ENCODE measurements at regions not wholly inside any gene's neighbourhood (a gene's known extent, or its start where the extent isn't known, plus 50 kb on each side); places are given as distances from the start of the nearest gene placed in this dataset.

DNA sequence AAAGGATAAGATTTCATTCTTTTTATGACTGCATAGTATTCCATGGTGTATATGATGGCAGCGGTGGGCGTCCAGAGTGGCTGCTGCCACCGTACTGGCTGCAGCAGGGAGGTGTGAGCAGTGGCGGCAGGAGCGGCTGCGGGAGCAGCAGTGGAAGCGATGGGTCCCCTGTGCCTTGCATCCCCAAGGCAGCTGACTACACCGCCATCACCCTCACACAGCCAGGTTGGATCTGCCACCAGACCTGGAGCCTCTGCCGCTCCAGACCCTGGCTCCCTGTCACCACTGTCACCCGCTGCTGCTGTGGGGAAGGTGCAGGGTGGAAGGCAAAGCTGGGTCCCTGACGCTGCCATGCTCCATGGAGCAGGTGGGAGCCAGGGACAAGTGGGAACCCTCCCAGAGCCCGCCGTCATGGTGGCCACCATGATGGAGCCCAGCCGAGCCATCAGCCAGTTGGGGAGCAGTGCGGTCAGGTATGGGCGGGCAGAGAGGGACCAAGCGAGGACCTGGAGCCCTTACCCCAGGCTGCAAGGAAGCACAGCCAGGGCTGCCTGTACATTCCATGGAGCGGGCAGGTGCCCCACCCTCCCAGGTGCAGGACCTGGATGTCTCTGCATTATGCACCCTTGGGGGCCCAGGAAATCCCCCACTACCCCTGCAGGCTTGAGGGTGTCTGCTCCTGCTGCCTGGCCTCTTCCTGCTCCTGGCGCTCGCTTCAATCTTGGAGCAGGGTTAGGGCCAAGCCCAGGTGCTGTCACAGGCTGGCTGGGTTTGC lies 226.1 kb downstream of the OTOR start:
- no peak overlapping the region for H3K4me3 ChIP-seq (ENCODE audit: low read depth in 2 of 2, low read length in 1 of 2)
- H2AFZ ChIP-seq (ENCODE audit: low read depth): no peak overlapping the region
- H3K27me3 ChIP-seq (ENCODE audit: insufficient read depth): no peaks in the 10 kb centered on the region
- H3K36me3 ChIP-seq (replicated peaks in 1 of 2; ENCODE audit: control insufficient read depth in 1 of 2, insufficient read depth in 2 of 2, low read length in 1 of 2): no peaks in the 10 kb centered on the region
- DNase-seq: no peak
- H3K9ac ChIP-seq: no peak overlapping the region
- H3K4me1 ChIP-seq (ENCODE audit: control insufficient read depth in 1 of 2, insufficient read depth in 2 of 2, low read depth in 1 of 2, low read length in 1 of 2): no peaks in the 10 kb centered on the region
- no peak overlapping the region for H3K27ac ChIP-seq (ENCODE audit: low read depth in 2 of 2, low read length in 1 of 2)
- TF ChIP-seq, protein P1, sequence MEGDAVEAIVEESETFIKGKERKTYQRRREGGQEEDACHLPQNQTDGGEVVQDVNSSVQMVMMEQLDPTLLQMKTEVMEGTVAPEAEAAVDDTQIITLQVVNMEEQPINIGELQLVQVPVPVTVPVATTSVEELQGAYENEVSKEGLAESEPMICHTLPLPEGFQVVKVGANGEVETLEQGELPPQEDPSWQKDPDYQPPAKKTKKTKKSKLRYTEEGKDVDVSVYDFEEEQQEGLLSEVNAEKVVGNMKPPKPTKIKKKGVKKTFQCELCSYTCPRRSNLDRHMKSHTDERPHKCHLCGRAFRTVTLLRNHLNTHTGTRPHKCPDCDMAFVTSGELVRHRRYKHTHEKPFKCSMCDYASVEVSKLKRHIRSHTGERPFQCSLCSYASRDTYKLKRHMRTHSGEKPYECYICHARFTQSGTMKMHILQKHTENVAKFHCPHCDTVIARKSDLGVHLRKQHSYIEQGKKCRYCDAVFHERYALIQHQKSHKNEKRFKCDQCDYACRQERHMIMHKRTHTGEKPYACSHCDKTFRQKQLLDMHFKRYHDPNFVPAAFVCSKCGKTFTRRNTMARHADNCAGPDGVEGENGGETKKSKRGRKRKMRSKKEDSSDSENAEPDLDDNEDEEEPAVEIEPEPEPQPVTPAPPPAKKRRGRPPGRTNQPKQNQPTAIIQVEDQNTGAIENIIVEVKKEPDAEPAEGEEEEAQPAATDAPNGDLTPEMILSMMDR (IDR thresholded peaks at IDR 0.05): no peak
- TF ChIP-seq MEF2A (IDR thresholded peaks at IDR 0.05; ENCODE audit: borderline replicate concordance, low read depth) (no peak), RFX5 (IDR thresholded peaks at IDR 0.05; ENCODE audit: low read length) (no peak), FOXJ3 (CRISPR knock-in tag; IDR thresholded peaks at IDR 0.05) (no peak)
- ChIA-PET POLR2A (no interaction called here), CTCF (no interaction called here)
- H3K9me2 ChIP-seq: no peaks in the 10 kb centered on the region
- H3K9me3 ChIP-seq: no peaks in the 10 kb centered on the region
- H3K79me2 ChIP-seq (ENCODE audit: insufficient read depth): no peaks in the 10 kb centered on the region
- WGBS (ENCODE audit: low lambda C conversion rate): 63% methylated on average over 12 of the region's 20 CpGs
- no peak overlapping the region for H3K4me2 ChIP-seq
- no peaks in the 10 kb centered on the region for H3F3A ChIP-seq (replicated peaks; ENCODE audit: insufficient read depth)
- H4K20me1 ChIP-seq (ENCODE audit: insufficient read depth): no peaks in the 10 kb centered on the region

DNA sequence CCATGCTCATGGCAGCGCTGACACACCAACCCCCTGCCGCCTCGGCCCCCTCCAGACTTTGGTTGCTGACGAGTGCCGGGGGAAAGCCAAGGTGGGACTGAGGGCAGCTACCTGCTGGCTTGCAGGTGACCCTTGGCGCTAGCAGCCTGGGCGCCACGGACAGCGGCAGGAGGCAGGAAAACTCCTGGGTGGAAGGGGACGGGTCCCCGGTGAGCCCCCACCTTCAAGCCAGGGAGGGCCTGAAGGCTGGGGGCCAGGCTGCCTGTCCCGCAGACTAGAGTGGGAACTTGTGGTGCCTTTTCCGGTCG lies 226.7 kb downstream of the OTOR start:
- H4K20me1 ChIP-seq (ENCODE audit: insufficient read depth): no peaks in the 10 kb centered on the region
- no peak overlapping the region for H3K9ac ChIP-seq
- no peaks in the 10 kb centered on the region for H3K79me2 ChIP-seq (ENCODE audit: insufficient read depth)
- TF ChIP-seq CHD2 (IDR thresholded peaks at IDR 0.05; ENCODE audit: low read length, partially characterized antibody): no peak
- H3K36me3 ChIP-seq (replicated peaks in 1 of 2; ENCODE audit: control insufficient read depth in 1 of 2, insufficient read depth in 2 of 2, low read length in 1 of 2): no peaks in the 10 kb centered on the region
- H2AFZ ChIP-seq (ENCODE audit: low read depth): no peak overlapping the region
- WGBS (ENCODE audit: low lambda C conversion rate): 37% methylated on average over 7 of the region's 14 CpGs
- DNase-seq: no peak
- H3K4me1 ChIP-seq (ENCODE audit: control insufficient read depth in 1 of 2, insufficient read depth in 2 of 2, low read depth in 1 of 2, low read length in 1 of 2): no peaks in the 10 kb centered on the region
- no peaks in the 10 kb centered on the region for H3F3A ChIP-seq (replicated peaks; ENCODE audit: insufficient read depth)
- ChIA-PET CTCF (no interaction called here), POLR2A (no interaction called here)
- H3K9me3 ChIP-seq: no peaks in the 10 kb centered on the region
- H3K4me2 ChIP-seq: no peak overlapping the region
- H3K9me2 ChIP-seq: no peaks in the 10 kb centered on the region
- no peaks in the 10 kb centered on the region for H3K27me3 ChIP-seq (ENCODE audit: insufficient read depth)
- H3K4me3 ChIP-seq (ENCODE audit: low read depth in 2 of 2, low read length in 1 of 2): no peak overlapping the region
- no peak overlapping the region for H3K27ac ChIP-seq (ENCODE audit: low read depth in 2 of 2, low read length in 1 of 2)

DNA sequence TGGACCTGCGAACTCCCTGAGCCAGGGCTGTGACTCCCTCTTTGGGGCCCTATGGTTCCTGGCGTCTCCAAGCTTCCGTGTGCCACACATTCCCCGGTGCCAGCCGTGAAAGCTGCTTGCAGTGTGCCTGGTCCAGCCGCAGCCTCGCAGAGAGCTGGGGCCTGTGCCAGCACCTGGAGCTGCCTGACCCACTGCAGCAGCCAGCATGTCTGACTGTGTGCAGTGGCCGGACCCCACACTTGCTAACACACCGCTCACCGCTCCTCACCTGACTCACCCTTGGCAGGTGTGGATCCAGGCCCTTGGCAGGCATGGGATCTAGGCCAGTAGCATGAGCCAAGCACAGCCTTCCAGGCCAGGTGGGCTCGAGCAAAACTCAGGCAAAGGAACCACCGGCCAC lies 227.5 kb downstream of the OTOR start:
- Histone ChIP-seq H3K4me3 (ENCODE audit: low read depth in 2 of 2, low read length in 1 of 2) (no peak overlapping the region), H3K36me3 (replicated peaks in 1 of 2; ENCODE audit: control insufficient read depth in 1 of 2, insufficient read depth in 2 of 2, low read length in 1 of 2) (no peaks in the 10 kb centered on the region), H3K79me2 (ENCODE audit: insufficient read depth) (no peaks in the 10 kb centered on the region), H3K27me3 (ENCODE audit: insufficient read depth) (no peaks in the 10 kb centered on the region), H2AFZ (ENCODE audit: low read depth) (no peak overlapping the region), H3K9ac (no peak overlapping the region), H3F3A (replicated peaks; ENCODE audit: insufficient read depth) (no peaks in the 10 kb centered on the region), H3K9me3 (no peaks in the 10 kb centered on the region), H3K27ac (ENCODE audit: low read depth in 2 of 2, low read length in 1 of 2) (no peak overlapping the region), H3K9me2 (no peaks in the 10 kb centered on the region), H3K4me1 (ENCODE audit: control insufficient read depth in 1 of 2, insufficient read depth in 2 of 2, low read depth in 1 of 2, low read length in 1 of 2) (no peaks in the 10 kb centered on the region), H3K4me2 (no peak overlapping the region), H4K20me1 (ENCODE audit: insufficient read depth) (no peaks in the 10 kb centered on the region)
- CTCF ChIA-PET: no interaction called here
- WGBS (ENCODE audit: low lambda C conversion rate): 52% methylated on average over 9 of the region's 12 CpGs
- POLR2A ChIA-PET: no interaction called here
- no peak for DNase-seq
- TF ChIP-seq SMC3 (IDR thresholded peaks at IDR 0.05; ENCODE audit: low read depth, low read length) (no peak), NFIC (IDR thresholded peaks at IDR 0.05; ENCODE audit: borderline replicate concordance) (no peak), EP300 (IDR thresholded peaks at IDR 0.05; ENCODE audit: borderline replicate concordance in 1 of 2, low read depth in 1 of 2, low read length in 1 of 2) (no peak), RCOR1 (IDR thresholded peaks at IDR 0.05; ENCODE audit: low read length) (no peak), TAF1 (IDR thresholded peaks at IDR 0.05; ENCODE audit: borderline replicate concordance, low read depth, low read length) (no peak)
- TF ChIP-seq, protein P1 (IDR thresholded peaks at IDR 0.05): no peak

All from SK-N-SH (cell line).